H9 (cell line): ENCODE measurements at regions not wholly inside any gene's neighbourhood (a gene's known extent, or its start where the extent isn't known, plus 50 kb on each side); places are given as distances from the start of the nearest gene placed in this dataset.

Experiments used
- DNase-seq: peaks from one replicate; pipeline ENCODE4 v3.0.0-alpha.2; 2017
- H2AFZ ChIP-seq: one replicate; pipeline ENCODE4 v1.6.1; 2013; ENCODE audit warnings: mild to moderate bottlenecking, low read length, control low read depth, moderate library complexity
- H2AK5ac ChIP-seq: 2 replicates; pipeline ENCODE4 v1.6.1; 2013; ENCODE audit warnings: low read length, control low read depth, mixed read lengths; ENCODE audit not compliant: insufficient read length
- H2BK120ac ChIP-seq: one replicate; pipeline ENCODE4 v1.6.1; 2013; ENCODE audit warnings: low read depth, mild to moderate bottlenecking, low read length, control low read depth, inconsistent platforms; ENCODE audit not compliant: poor library complexity, severe bottlenecking
- H2BK12ac ChIP-seq: 2 replicates; pipeline ENCODE4 v1.6.1; 2013; ENCODE audit warnings: low read length, control low read depth, mixed read lengths, low read depth; ENCODE audit not compliant: insufficient read length
- H2BK15ac ChIP-seq: 2 replicates; pipeline ENCODE4 v1.6.1; 2013; ENCODE audit warnings: low read depth, low read length, control low read depth
- H2BK20ac ChIP-seq: one replicate; pipeline ENCODE4 v1.6.1; 2013; ENCODE audit warnings: low read depth, mild to moderate bottlenecking, low read length, control low read depth, inconsistent platforms; ENCODE audit not compliant: poor library complexity, severe bottlenecking
- H2BK5ac ChIP-seq: 2 replicates; pipeline ENCODE4 v1.6.1; 2013; ENCODE audit warnings: low read length, control low read depth, mixed read lengths; ENCODE audit not compliant: insufficient read length
- H3K14ac ChIP-seq: 2 replicates; pipeline ENCODE4 v1.6.1; 2013; ENCODE audit warnings: low read length, control low read depth; ENCODE audit not compliant: insufficient read depth
- H3K18ac ChIP-seq: 2 replicates; pipeline ENCODE4 v1.6.1; 2013; ENCODE audit warnings: low read depth, mild to moderate bottlenecking, mixed read lengths, low read length, control low read depth; ENCODE audit not compliant: insufficient read length
- H3K23ac ChIP-seq: 2 replicates; pipeline ENCODE4 v1.6.1; 2013; ENCODE audit warnings: low read length, control low read depth, mixed read lengths, low read depth; ENCODE audit not compliant: insufficient read length
- H3K23me2 ChIP-seq: 2 replicates; pipeline ENCODE4 v1.6.1; 2013; ENCODE audit warnings: low read depth, mild to moderate bottlenecking, mixed read lengths, low read length, control low read depth; ENCODE audit not compliant: insufficient read length, poor library complexity, severe bottlenecking
- H3K27ac ChIP-seq: 2 replicates; pipeline ENCODE4 v1.5.1; 2013; ENCODE audit warnings: low read length, control low read depth, mixed read lengths, low read depth; ENCODE audit not compliant: insufficient read length
- H3K27me3 ChIP-seq: 2 replicates; pipeline ENCODE4 v1.6.1; 2013; ENCODE audit warnings: low read length, control low read depth, inconsistent platforms; ENCODE audit not compliant: insufficient read depth
- H3K4ac ChIP-seq: 2 replicates; pipeline ENCODE4 v1.6.1; 2013; ENCODE audit warnings: low read depth, mild to moderate bottlenecking, control low read depth, inconsistent platforms, low read length, moderate library complexity
- H3K4me1 ChIP-seq: 2 replicates; pipeline ENCODE4 v1.6.1; 2013; ENCODE audit warnings: low read length, control low read depth, inconsistent platforms; ENCODE audit not compliant: insufficient read depth
- H3K4me2 ChIP-seq: 2 replicates; pipeline ENCODE4 v1.6.1; 2013; ENCODE audit warnings: low read length, control low read depth, mixed read lengths; ENCODE audit not compliant: insufficient read length, insufficient read depth
- H3K56ac ChIP-seq: 2 replicates; pipeline ENCODE4 v1.6.1; 2013; ENCODE audit warnings: low read depth, mild to moderate bottlenecking, mixed read lengths, low read length, control low read depth; ENCODE audit not compliant: insufficient read length
- H3K79me1 ChIP-seq: 2 replicates; pipeline ENCODE4 v1.6.1; 2013; ENCODE audit warnings: low read depth, mild to moderate bottlenecking, moderate library complexity, low read length, control low read depth, inconsistent platforms; ENCODE audit not compliant: insufficient read depth, poor library complexity, severe bottlenecking
- H3K79me2 ChIP-seq: 2 replicates; pipeline ENCODE4 v1.6.1; 2013; ENCODE audit warnings: low read length, control low read depth, inconsistent platforms; ENCODE audit not compliant: insufficient read depth
- H3K9ac ChIP-seq: 2 replicates; pipeline ENCODE4 v1.6.1; 2013; ENCODE audit warnings: low read length, control low read depth, mixed read lengths; ENCODE audit not compliant: insufficient read length; ENCODE audit errors: extremely low read depth
- H3K9me3 ChIP-seq: one replicate; pipeline ENCODE4 v1.6.1; 2013; ENCODE audit warnings: low read depth, low read length, inconsistent platforms; ENCODE audit not compliant: control insufficient read depth
- H3T11ph ChIP-seq: one replicate; pipeline ENCODE4 v1.6.1; 2013; ENCODE audit warnings: mild to moderate bottlenecking, low read length, control low read depth, inconsistent platforms
- H4K20me1 ChIP-seq: one replicate; pipeline ENCODE4 v1.6.1; 2013; ENCODE audit not compliant: control insufficient read depth, insufficient read length, insufficient read depth
- H4K5ac ChIP-seq: 2 replicates; pipeline ENCODE4 v1.6.1; 2013; ENCODE audit warnings: low read depth, mild to moderate bottlenecking, mixed read lengths, low read length, control low read depth; ENCODE audit not compliant: insufficient read length
- H4K8ac ChIP-seq: replicated peaks from 2 replicates; pipeline ENCODE4 v1.6.1; 2013; ENCODE audit warnings: low read length, control low read depth, mixed read lengths, low read depth; ENCODE audit not compliant: insufficient read length
- H4K91ac ChIP-seq: 2 replicates; pipeline ENCODE4 v1.6.1; 2013; ENCODE audit warnings: low read depth, mild to moderate bottlenecking, moderate library complexity, mixed read lengths, low read length, control low read depth; ENCODE audit not compliant: insufficient read length
- H3K27ac Mint-ChIP-seq, 3 experiments: 2 replicates in 2 of 3; 3 replicates in 1 of 3; pipeline ENCODE4 v1.8.0; 2020 to 2021; ENCODE audit warnings: mixed read lengths in 3 of 3, mild to moderate bottlenecking in 1 of 3, moderate library complexity in 1 of 3
- H3K27me3 Mint-ChIP-seq: 2 replicates; pipeline ENCODE4 v1.8.0; 2021; ENCODE audit warnings: low read depth, mild to moderate bottlenecking, moderate library complexity, mixed read lengths
- H3K36me3 Mint-ChIP-seq, 3 experiments: 2 replicates in 2 of 3; 3 replicates in 1 of 3; pipeline ENCODE4 v1.8.0; 2020 to 2021; ENCODE audit warnings: low read depth in 3 of 3, mixed read lengths in 3 of 3; ENCODE audit not compliant: insufficient read depth in 1 of 3
- H3K4me1 Mint-ChIP-seq, 2 experiments: 2 replicates each; pipeline ENCODE4 v1.8.0; 2020; ENCODE audit warnings: mixed read lengths in 2 of 2
- H3K4me3 Mint-ChIP-seq, 2 experiments: 2 replicates in 1 of 2; 3 replicates in 1 of 2; pipeline ENCODE4 v1.8.0; 2020 to 2021; ENCODE audit warnings: mild to moderate bottlenecking in 2 of 2, mixed read lengths in 2 of 2, moderate library complexity in 1 of 2
- H3K9me3 Mint-ChIP-seq, 2 experiments: 2 replicates in 1 of 2; 3 replicates in 1 of 2; pipeline ENCODE4 v1.8.0; 2020; ENCODE audit warnings: mild to moderate bottlenecking in 2 of 2, mixed read lengths in 2 of 2, moderate library complexity in 1 of 2
- CTCF ChIP-seq: fragments of 200-600 bp; sonication (generic); conservative IDR thresholded peaks from 3 replicates; pipeline ENCODE4 v1.8.0; 2021; ENCODE audit warnings: antibody characterized with exemption, mild to moderate bottlenecking
- WGBS: extraction: QIAGEN DNeasy Blood & Tissue Kit; methylation state at CpG from one replicate; pipeline ENCODE4 v1.1.7; 2013; ENCODE audit warnings: missing lambda C conversion rate, low lambda C conversion rate, mixed read lengths; ENCODE audit not compliant: insufficient read length; ENCODE audit errors: extremely low coverage; 5-methylcytosine and 5-hydroxymethylcytosine counted together

GRCh38 chr14:34338056-34338455 is 124.0 kb downstream of the SPTSSA start:
- Histone ChIP-seq H3T11ph (no peak overlapping the region), H3K56ac (no peak overlapping the region), H3K14ac (no peak overlapping the region), H2BK12ac (no peak overlapping the region), H3K18ac (no peak overlapping the region), H3K4me2 (no peak overlapping the region), H3K79me2 (no peaks in the 10 kb centered on the region), H2BK120ac (no peak overlapping the region), H3K4ac (no peak overlapping the region), H4K91ac (no peak overlapping the region), H3K9ac (no peak overlapping the region), H3K23me2 (no peaks in the 10 kb centered on the region), H3K4me1 (no peaks in the 10 kb centered on the region), H3K9me3 (no peaks in the 10 kb centered on the region), H4K20me1 (no peaks in the 10 kb centered on the region), H2BK15ac (no peak overlapping the region), H3K23ac (no peak overlapping the region), H3K79me1 (no peaks in the 10 kb centered on the region), H2BK5ac (no peak overlapping the region), H2AK5ac (no peak overlapping the region), H4K5ac (no peak overlapping the region), H4K8ac (no peak overlapping the region), H2BK20ac (no peak overlapping the region), H3K27me3 (no peaks in the 10 kb centered on the region), H2AFZ (no peak overlapping the region), H3K27ac (no peak overlapping the region)
- H3K36me3 Mint-ChIP-seq: peaks cover 3 to 14% (median 3%) of the 10 kb centered on the region in 3 experiments
- H3K27ac Mint-ChIP-seq: no peak overlapping the region
- no CpG with 5 or more reads among the region's 2 CpGs for WGBS
- H3K4me1 Mint-ChIP-seq: no peaks in the 10 kb centered on the region
- H3K9me3 Mint-ChIP-seq: peaks cover 9 to 14% of the 10 kb centered on the region in 2 experiments
- H3K27me3 Mint-ChIP-seq: no peaks in the 10 kb centered on the region
- H3K4me3 Mint-ChIP-seq: no peak overlapping the region
- no peak for TF ChIP-seq CTCF
- no peak for DNase-seq
